ENCODE measurements at regions not wholly inside any gene's neighbourhood (a gene's known extent, or its start where the extent isn't known, plus 50 kb on each side); places are given as distances from the start of the nearest gene placed in this dataset.

- no peak for DNase-seq
Measured at GRCh38 chr12:61357496-61357895, 902.7 kb upstream of the USP15 start.

GRCh38 chr12:61362037-61362436, 898.2 kb upstream of the USP15 start:
- DNase-seq: no peak

- DNase-seq: no peak
Measured at GRCh38 chr12:61365001-61365400, 895.2 kb upstream of the USP15 start.

GRCh38 chr12:61367281-61367785, 892.9 kb upstream of the USP15 start:
- no peak for DNase-seq

GRCh38 chr12:61369241-61369910, 890.8 kb upstream of the USP15 start:
- no peak for DNase-seq

- DNase-seq: no peak
Measured at GRCh38 chr12:61384511-61384910, 875.7 kb upstream of the USP15 start.

- DNase-seq: no peak
Measured at GRCh38 chr12:61385771-61386170, 874.4 kb upstream of the USP15 start.

- DNase-seq: no peak
Measured at GRCh38 chr12:61397668-61398067, 862.5 kb upstream of the USP15 start.

- no peak for DNase-seq
Measured at GRCh38 chr12:61412201-61412600, 848.0 kb upstream of the USP15 start.

- no peak for DNase-seq
Measured at GRCh38 chr12:61414470-61414869, 845.7 kb upstream of the USP15 start.

GRCh38 chr12:61422786-61423185, 837.4 kb upstream of the USP15 start:
- no peak for DNase-seq

- no peak for DNase-seq
Measured at GRCh38 chr12:61452076-61452475, 808.1 kb upstream of the USP15 start.

- DNase-seq: peak; percentile 6
Measured at GRCh38 chr12:61487728-61488127, 772.5 kb upstream of the USP15 start.

- DNase-seq: no peak
Measured at GRCh38 chr12:61490526-61491498, 769.4 kb upstream of the USP15 start.

GRCh38 chr12:61502179-61502578, 758.0 kb upstream of the USP15 start:
- DNase-seq: no peak

GRCh38 chr12:61504396-61505080, 755.7 kb upstream of the USP15 start:
- DNase-seq: no peak

- DNase-seq: no peak
Measured at GRCh38 chr12:61513499-61513898, 746.7 kb upstream of the USP15 start.

- DNase-seq: no peak
Measured at GRCh38 chr12:61514016-61514415, 746.2 kb upstream of the USP15 start.

GRCh38 chr12:61521258-61521657, 738.9 kb upstream of the USP15 start:
- no peak for DNase-seq

GRCh38 chr12:61523276-61523992, 736.8 kb upstream of the USP15 start:
- DNase-seq: no peak

GRCh38 chr12:61524851-61525250, 735.4 kb upstream of the USP15 start:
- no peak for DNase-seq

GRCh38 chr12:61525331-61525730, 734.9 kb upstream of the USP15 start:
- DNase-seq: peak; percentile 45

GRCh38 chr12:61530456-61530855, 729.7 kb upstream of the USP15 start:
- DNase-seq: no peak
